ENCODE measurements at regions not wholly inside any gene's neighbourhood (a gene's known extent, or its start where the extent isn't known, plus 50 kb on each side); places are given as distances from the start of the nearest gene placed in this dataset.

- Histone ChIP-seq H3K36me3 (replicated peaks in 1 of 2; ENCODE audit: control insufficient read depth in 1 of 2, insufficient read depth in 2 of 2, low read length in 1 of 2) (no peaks in the 10 kb centered on the region), H2AFZ (ENCODE audit: low read depth) (no peak overlapping the region), H3F3A (replicated peaks; ENCODE audit: insufficient read depth) (no peaks in the 10 kb centered on the region), H3K79me2 (ENCODE audit: insufficient read depth) (no peaks in the 10 kb centered on the region), H3K9me2 (no peaks in the 10 kb centered on the region), H3K4me1 (ENCODE audit: control insufficient read depth in 1 of 2, insufficient read depth in 2 of 2, low read depth in 1 of 2, low read length in 1 of 2) (peaks cover 0 to 32% of the 10 kb centered on the region in 2 experiments; a peak in 2 of 4 replicates), H3K9me3 (no peaks in the 10 kb centered on the region), H3K4me2 (no peak overlapping the region), H3K9ac (no peak overlapping the region), H3K27me3 (ENCODE audit: insufficient read depth) (no peaks in the 10 kb centered on the region), H3K27ac (ENCODE audit: low read depth in 2 of 2, low read length in 1 of 2) (no peak overlapping the region), H3K4me3 (ENCODE audit: low read depth in 2 of 2, low read length in 1 of 2) (no peak overlapping the region), H4K20me1 (ENCODE audit: insufficient read depth) (no peaks in the 10 kb centered on the region)
- ChIA-PET CTCF (no interaction called here), POLR2A (no interaction called here)
- TF ChIP-seq, protein P1, sequence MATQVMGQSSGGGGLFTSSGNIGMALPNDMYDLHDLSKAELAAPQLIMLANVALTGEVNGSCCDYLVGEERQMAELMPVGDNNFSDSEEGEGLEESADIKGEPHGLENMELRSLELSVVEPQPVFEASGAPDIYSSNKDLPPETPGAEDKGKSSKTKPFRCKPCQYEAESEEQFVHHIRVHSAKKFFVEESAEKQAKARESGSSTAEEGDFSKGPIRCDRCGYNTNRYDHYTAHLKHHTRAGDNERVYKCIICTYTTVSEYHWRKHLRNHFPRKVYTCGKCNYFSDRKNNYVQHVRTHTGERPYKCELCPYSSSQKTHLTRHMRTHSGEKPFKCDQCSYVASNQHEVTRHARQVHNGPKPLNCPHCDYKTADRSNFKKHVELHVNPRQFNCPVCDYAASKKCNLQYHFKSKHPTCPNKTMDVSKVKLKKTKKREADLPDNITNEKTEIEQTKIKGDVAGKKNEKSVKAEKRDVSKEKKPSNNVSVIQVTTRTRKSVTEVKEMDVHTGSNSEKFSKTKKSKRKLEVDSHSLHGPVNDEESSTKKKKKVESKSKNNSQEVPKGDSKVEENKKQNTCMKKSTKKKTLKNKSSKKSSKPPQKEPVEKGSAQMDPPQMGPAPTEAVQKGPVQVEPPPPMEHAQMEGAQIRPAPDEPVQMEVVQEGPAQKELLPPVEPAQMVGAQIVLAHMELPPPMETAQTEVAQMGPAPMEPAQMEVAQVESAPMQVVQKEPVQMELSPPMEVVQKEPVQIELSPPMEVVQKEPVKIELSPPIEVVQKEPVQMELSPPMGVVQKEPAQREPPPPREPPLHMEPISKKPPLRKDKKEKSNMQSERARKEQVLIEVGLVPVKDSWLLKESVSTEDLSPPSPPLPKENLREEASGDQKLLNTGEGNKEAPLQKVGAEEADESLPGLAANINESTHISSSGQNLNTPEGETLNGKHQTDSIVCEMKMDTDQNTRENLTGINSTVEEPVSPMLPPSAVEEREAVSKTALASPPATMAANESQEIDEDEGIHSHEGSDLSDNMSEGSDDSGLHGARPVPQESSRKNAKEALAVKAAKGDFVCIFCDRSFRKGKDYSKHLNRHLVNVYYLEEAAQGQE (IDR thresholded peaks at IDR 0.05; ENCODE audit: low read depth, low read length), result no peak
- TF ChIP-seq JUND (IDR thresholded peaks at IDR 0.05) (no peak), CTCF (IDR thresholded peaks at IDR 0.05) (no peak), USF1 (IDR thresholded peaks at IDR 0.05; ENCODE audit: borderline replicate concordance, low read depth) (no peak), RFX5 (IDR thresholded peaks at IDR 0.05; ENCODE audit: low read length) (no peak), NFIC (IDR thresholded peaks at IDR 0.05; ENCODE audit: borderline replicate concordance) (no peak), ZBTB33 (IDR thresholded peaks at IDR 0.05; ENCODE audit: borderline replicate concordance, low read depth) (no peak), ELF1 (IDR thresholded peaks at IDR 0.05) (no peak), GABPA (IDR thresholded peaks at IDR 0.05; ENCODE audit: low read depth) (no peak), FOXM1 (IDR thresholded peaks at IDR 0.05; ENCODE audit: low read depth) (no peak), TAF1 (IDR thresholded peaks at IDR 0.05; ENCODE audit: borderline replicate concordance, low read depth, low read length) (no peak), FOSL2 (IDR thresholded peaks at IDR 0.05; ENCODE audit: borderline replicate concordance, low read depth) (no peak), TEAD4 (IDR thresholded peaks at IDR 0.05; ENCODE audit: borderline replicate concordance, insufficient read depth) (no peak), MEF2A (IDR thresholded peaks at IDR 0.05; ENCODE audit: borderline replicate concordance, low read depth) (no peak), POLR2AphosphoS5 (IDR thresholded peaks at IDR 0.05; ENCODE audit: low read depth, low read length) (no peak), MXI1 (IDR thresholded peaks at IDR 0.05; ENCODE audit: low read depth, low read length) (no peak)
- TF ChIP-seq, protein P2, sequence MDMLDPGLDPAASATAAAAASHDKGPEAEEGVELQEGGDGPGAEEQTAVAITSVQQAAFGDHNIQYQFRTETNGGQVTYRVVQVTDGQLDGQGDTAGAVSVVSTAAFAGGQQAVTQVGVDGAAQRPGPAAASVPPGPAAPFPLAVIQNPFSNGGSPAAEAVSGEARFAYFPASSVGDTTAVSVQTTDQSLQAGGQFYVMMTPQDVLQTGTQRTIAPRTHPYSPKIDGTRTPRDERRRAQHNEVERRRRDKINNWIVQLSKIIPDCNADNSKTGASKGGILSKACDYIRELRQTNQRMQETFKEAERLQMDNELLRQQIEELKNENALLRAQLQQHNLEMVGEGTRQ (IDR thresholded peaks at IDR 0.05; ENCODE audit: borderline replicate concordance, low read depth, low read length), result no peak
- WGBS (ENCODE audit: low lambda C conversion rate), result 45% methylated on average over 1 of the region's 1 CpG
- DNase-seq, result no peak
Measured at GRCh38 chr2:16395601-16396000, 270.0 kb downstream of the CYRIA start.
